Upper lobe of left lung (tissue), 6 donors: ENCODE measurements at regions not wholly inside any gene's neighbourhood (a gene's known extent, or its start where the extent isn't known, plus 50 kb on each side); places are given as distances from the start of the nearest gene placed in this dataset.
A peak's percentile ranks its signal among the peaks of the same experiment; 100 is the strongest.

ENCODE experiments used
- ATAC-seq, 2 donors: fragments of 200-7000 bp; cut with Tn5 transposase; one replicate each; pipeline ENCODE4 v1.9.1; 2022; ENCODE audit warnings: mild to moderate bottlenecking in 2 of 2, moderate library complexity in 2 of 2; ENCODE audit not compliant: low FRiP score in 2 of 2
- DNase-seq, 2 donors: peaks; one replicate each; pipeline ENCODE4 v3.0.0-alpha.2; 2019 to 2020
- H3K27ac ChIP-seq, 4 donors: fragments of 200-600 bp; sonication (generic); one replicate each; pipeline ENCODE4 v1.5.1; 2016 to 2019
- H3K27me3 ChIP-seq, 4 donors: fragments of 200-600 bp; sonication (generic); one replicate each; pipeline ENCODE4 v1.5.1; 2017 to 2019
- H3K36me3 ChIP-seq, 4 donors: fragments of 200-600 bp; sonication (generic); one replicate each; pipeline ENCODE4 v1.5.1; 2016 to 2019
- H3K4me1 ChIP-seq, 4 donors: fragments of 200-600 bp; sonication (generic); one replicate each; pipeline ENCODE4 v1.5.1; 2018 to 2019
- H3K4me3 ChIP-seq, 4 donors: fragments of 200-600 bp; sonication (generic); one replicate each; pipeline ENCODE4 v1.5.1; 2017 to 2019; ENCODE audit warnings: mild to moderate bottlenecking in 2 of 4, moderate library complexity in 1 of 4
- H3K9me3 ChIP-seq, 4 donors: fragments of 200-600 bp; sonication (generic); one replicate each; pipeline ENCODE4 v1.5.1; 2018 to 2019
- CTCF ChIP-seq, 6 experiments: fragments of 450-650 bp in 4 of 6; fragments of 200-600 bp in 2 of 6; sonication (generic) in 2 of 6; IDR thresholded peaks; one replicate each; pipeline ENCODE4 v1.5.1; 2016 to 2019; ENCODE audit warnings: antibody characterized with exemption in 6 of 6
- EP300 ChIP-seq, 4 donors: sonication (generic); formaldehyde crosslinking; IDR thresholded peaks; one replicate each; pipeline ENCODE4 v1.5.1; 2017; ENCODE audit warnings: antibody characterized with exemption in 4 of 4, control low read depth in 2 of 4
- POLR2A ChIP-seq, 4 donors: fragments of 450-650 bp; IDR thresholded peaks; one replicate each; pipeline ENCODE4 v1.5.1; 2016 to 2017; ENCODE audit warnings: antibody characterized with exemption in 4 of 4, mild to moderate bottlenecking in 2 of 4
- POLR2AphosphoS5 ChIP-seq, 2 donors: sonication (generic); formaldehyde crosslinking; IDR thresholded peaks; one replicate each; pipeline ENCODE4 v1.5.1; 2017; ENCODE audit warnings: antibody characterized with exemption in 2 of 2
- WGBS, 2 donors: methylation state at CpG; one replicate each; pipeline ENCODE4 v1.1.5; 2017 to 2018; 5-methylcytosine and 5-hydroxymethylcytosine counted together
- donor health status: DM: no; HTN: no; CAD: no; lungs with moderate emphysema.
- donor health status: DM: no; HTN: yes; CAD: no; lungs with severe emphysema.

GRCh38 chr10:62671104-62671503 is 133.4 kb upstream of the ADO start:
- DNase-seq (no peak), ATAC-seq (no peak)
- Histone ChIP-seq H3K4me3 (no peak overlapping the region), H3K36me3 (no peaks in the 10 kb centered on the region), H3K9me3 (no peaks in the 10 kb centered on the region), H3K27ac (no peak overlapping the region), H3K4me1 (no peaks in the 10 kb centered on the region), H3K27me3 (no peaks in the 10 kb centered on the region)
- 45 to 52% methylated on average over 1 of the region's 1 CpG for WGBS, 2 donors
- TF ChIP-seq CTCF (IDR thresholded peaks at IDR 0.05) (no peak), EP300 (IDR thresholded peaks at IDR 0.05) (no peak), POLR2AphosphoS5 (IDR thresholded peaks at IDR 0.05) (no peak), POLR2A (IDR thresholded peaks at IDR 0.05) (no peak)

GRCh38 chr10:62681211-62681940 is 123.1 kb upstream of the ADO start:
- Histone ChIP-seq H3K27me3 (no peaks in the 10 kb centered on the region), H3K4me3 (no peak overlapping the region), H3K9me3 (no peaks in the 10 kb centered on the region), H3K4me1 (no peaks in the 10 kb centered on the region), H3K27ac (no peak overlapping the region), H3K36me3 (no peaks in the 10 kb centered on the region)
- peak; percentile 35 to 41 for DNase-seq
- ATAC-seq: peak in 1 of 2 donors; percentile 41
- no peak for TF ChIP-seq POLR2A (IDR thresholded peaks at IDR 0.05)
- TF ChIP-seq EP300 (IDR thresholded peaks at IDR 0.05): no peak
- TF ChIP-seq CTCF (IDR thresholded peaks at IDR 0.05): peak in 1 of 6 experiments; percentile 22
- TF ChIP-seq POLR2AphosphoS5 (IDR thresholded peaks at IDR 0.05): no peak
- WGBS, 2 donors: 57 to 64% methylated on average over 8 of the region's 8 CpGs

GRCh38 chr10:62684911-62685310 is 119.6 kb upstream of the ADO start:
- H3K36me3 ChIP-seq: no peaks in the 10 kb centered on the region
- H3K27ac ChIP-seq: no peak overlapping the region
- H3K4me1 ChIP-seq: peaks cover 0 to 8% (median 6%) of the 10 kb centered on the region in 4 donors
- WGBS, 2 donors: 69 to 84% methylated on average over 5 of the region's 5 CpGs
- H3K4me3 ChIP-seq: no peak overlapping the region
- TF ChIP-seq EP300 (IDR thresholded peaks at IDR 0.05) (no peak), CTCF (IDR thresholded peaks at IDR 0.05) (no peak), POLR2AphosphoS5 (IDR thresholded peaks at IDR 0.05) (no peak), POLR2A (IDR thresholded peaks at IDR 0.05) (no peak)
- no peaks in the 10 kb centered on the region for H3K27me3 ChIP-seq
- no peak for ATAC-seq
- no peak for DNase-seq
- H3K9me3 ChIP-seq: no peaks in the 10 kb centered on the region

- Histone ChIP-seq H3K36me3 (no peaks in the 10 kb centered on the region), H3K9me3 (no peaks in the 10 kb centered on the region), H3K4me3 (no peak overlapping the region), H3K4me1 (peaks cover 3 to 14% (median 9%) of the 10 kb centered on the region in 4 donors), H3K27me3 (no peaks in the 10 kb centered on the region), H3K27ac (no peak overlapping the region)
- DNase-seq (no peak), ATAC-seq (no peak)
- TF ChIP-seq EP300 (IDR thresholded peaks at IDR 0.05): no peak
- TF ChIP-seq POLR2A (IDR thresholded peaks at IDR 0.05): no peak
- TF ChIP-seq CTCF (IDR thresholded peaks at IDR 0.05): no peak
- TF ChIP-seq POLR2AphosphoS5 (IDR thresholded peaks at IDR 0.05): no peak
These were observed 117.2 kb upstream of the ADO start for GRCh38 chr10:62687230-62687748.
